ENCODE measurements at regions not wholly inside any gene's neighbourhood (a gene's known extent, or its start where the extent isn't known, plus 50 kb on each side); places are given as distances from the start of the nearest gene placed in this dataset.

DNA sequence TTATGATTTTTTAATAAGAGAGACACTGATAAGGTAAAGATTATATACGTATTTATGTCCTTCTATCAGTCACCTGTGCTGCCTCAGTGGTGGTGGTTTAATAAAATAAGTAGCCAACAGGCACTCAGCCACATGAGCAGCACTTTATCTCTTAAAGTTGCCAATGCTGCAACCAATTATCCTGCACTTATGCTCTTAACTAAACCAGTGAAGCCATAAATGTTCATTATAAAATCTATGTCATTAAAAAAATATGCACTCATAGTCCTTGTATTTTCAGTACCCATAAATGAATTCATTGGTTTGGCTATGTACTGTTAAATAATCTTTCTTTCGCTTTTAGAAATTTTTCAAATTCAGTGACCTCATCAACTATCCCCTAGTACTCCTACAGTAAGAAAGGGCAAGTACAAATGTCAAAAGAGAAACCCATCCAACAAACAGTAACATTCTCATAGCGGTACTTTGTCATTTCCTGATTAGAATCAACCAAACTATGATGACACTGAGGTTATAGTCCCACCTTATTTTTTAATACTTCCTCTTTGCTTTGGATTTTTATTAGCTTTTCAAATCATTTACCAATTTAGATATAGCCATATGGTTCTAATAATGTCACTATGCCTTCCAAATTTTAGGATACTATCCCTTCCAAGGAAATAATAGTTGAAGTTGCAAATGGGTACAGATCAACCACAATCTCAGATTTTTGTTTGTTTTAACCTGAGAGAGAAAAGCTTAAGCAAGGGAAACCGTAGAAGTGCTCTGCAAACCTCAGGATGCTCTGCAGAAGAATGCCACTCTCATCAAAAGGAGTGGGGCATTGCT lies 190.9 kb downstream of the KLF12 start:
- peaks cover 15% of the 10 kb centered on the region for H3K36me3 Mint-ChIP-seq
- H3K9me3 Mint-ChIP-seq = no peaks in the 10 kb centered on the region
- TF ChIP-seq, protein P1, sequence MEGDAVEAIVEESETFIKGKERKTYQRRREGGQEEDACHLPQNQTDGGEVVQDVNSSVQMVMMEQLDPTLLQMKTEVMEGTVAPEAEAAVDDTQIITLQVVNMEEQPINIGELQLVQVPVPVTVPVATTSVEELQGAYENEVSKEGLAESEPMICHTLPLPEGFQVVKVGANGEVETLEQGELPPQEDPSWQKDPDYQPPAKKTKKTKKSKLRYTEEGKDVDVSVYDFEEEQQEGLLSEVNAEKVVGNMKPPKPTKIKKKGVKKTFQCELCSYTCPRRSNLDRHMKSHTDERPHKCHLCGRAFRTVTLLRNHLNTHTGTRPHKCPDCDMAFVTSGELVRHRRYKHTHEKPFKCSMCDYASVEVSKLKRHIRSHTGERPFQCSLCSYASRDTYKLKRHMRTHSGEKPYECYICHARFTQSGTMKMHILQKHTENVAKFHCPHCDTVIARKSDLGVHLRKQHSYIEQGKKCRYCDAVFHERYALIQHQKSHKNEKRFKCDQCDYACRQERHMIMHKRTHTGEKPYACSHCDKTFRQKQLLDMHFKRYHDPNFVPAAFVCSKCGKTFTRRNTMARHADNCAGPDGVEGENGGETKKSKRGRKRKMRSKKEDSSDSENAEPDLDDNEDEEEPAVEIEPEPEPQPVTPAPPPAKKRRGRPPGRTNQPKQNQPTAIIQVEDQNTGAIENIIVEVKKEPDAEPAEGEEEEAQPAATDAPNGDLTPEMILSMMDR (IDR thresholded peaks at IDR 0.05; ENCODE audit: unreplicated experiment) = no peak
- no peak for DNase-seq (ENCODE audit: low spot score in 2 of 2, unreplicated experiment in 2 of 2)
- H3K27ac Mint-ChIP-seq = no peak overlapping the region
- H3K4me1 Mint-ChIP-seq = peaks cover 25% of the 10 kb centered on the region
- no peaks in the 10 kb centered on the region for H3K27me3 Mint-ChIP-seq (ENCODE audit: low read depth)
- no peak overlapping the region for H3K4me3 Mint-ChIP-seq

DNA sequence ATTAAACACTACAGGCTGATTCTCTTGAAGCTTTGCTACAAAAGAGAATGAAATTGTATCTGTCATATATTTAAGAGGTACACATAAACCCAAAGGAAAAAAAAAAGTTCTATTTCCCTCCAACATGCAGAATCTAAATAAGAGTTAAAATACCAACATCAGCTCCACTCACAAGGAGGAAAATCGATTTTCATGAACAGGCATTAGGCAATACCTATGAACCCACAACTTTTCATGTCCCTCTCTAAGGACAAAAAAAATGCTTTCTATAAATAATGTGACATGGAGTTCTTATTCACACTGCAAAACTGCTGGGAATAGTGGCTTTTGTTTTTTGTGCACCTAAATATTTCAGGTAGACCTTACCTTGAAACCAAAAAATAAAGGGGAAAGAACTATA lies 192.5 kb downstream of the KLF12 start:
- DNase-seq (ENCODE audit: low spot score in 2 of 2, unreplicated experiment in 2 of 2) = no peak
- TF ChIP-seq, protein P1 (IDR thresholded peaks at IDR 0.05; ENCODE audit: unreplicated experiment) = no peak
- Mint-ChIP-seq H3K4me1 (peaks cover 36% of the 10 kb centered on the region), H3K9me3 (no peaks in the 10 kb centered on the region), H3K4me3 (no peak overlapping the region), H3K27ac (no peak overlapping the region), H3K36me3 (peaks cover 15% of the 10 kb centered on the region), H3K27me3 (ENCODE audit: low read depth) (no peaks in the 10 kb centered on the region)

DNA sequence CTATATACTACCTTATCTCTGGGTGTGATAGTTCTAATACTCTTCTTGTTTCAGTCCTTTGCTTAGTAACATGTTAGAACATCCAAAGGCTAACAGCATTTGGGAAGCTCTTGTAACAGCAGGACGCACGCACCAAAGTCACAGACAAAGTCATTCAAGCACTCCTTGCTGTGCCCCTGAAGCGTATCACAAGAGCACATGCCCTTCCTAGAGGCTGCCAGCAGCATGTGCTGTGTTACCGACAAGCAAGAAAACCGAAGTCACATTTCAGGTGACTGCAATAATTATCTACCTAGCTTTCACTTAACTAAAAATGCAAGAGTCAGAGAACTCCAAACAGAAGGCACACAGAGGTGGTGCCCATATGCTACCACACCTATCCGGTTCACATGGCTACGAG lies 194.1 kb downstream of the KLF12 start:
- Mint-ChIP-seq H3K36me3 (peaks cover 20% of the 10 kb centered on the region), H3K4me1 (peaks cover 33% of the 10 kb centered on the region), H3K27ac (no peak overlapping the region), H3K4me3 (no peak overlapping the region), H3K9me3 (peaks cover 4% of the 10 kb centered on the region), H3K27me3 (ENCODE audit: low read depth) (no peaks in the 10 kb centered on the region)
- DNase-seq (ENCODE audit: low spot score in 2 of 2, unreplicated experiment in 2 of 2) = no peak
- TF ChIP-seq, protein P1 (IDR thresholded peaks at IDR 0.05; ENCODE audit: unreplicated experiment) = no peak

DNA sequence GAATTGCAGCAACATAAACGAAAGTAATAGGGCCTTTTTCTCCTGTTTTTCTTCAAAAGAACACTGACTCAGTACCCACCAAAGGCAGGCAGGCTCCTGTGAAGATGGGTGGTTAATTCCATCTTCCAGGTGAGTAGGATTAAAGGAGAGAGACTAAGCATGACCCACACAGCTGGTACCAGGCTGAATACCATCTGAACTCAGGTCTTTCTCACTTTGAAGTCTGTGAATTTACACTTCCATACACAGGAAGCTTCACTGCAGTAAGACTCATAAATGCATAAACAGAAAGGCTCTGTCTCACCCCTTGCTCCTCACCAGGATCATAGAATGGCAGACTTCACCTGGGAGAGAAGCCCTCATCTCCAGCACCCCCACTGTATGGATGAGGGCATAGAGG lies 194.6 kb downstream of the KLF12 start:
- TF ChIP-seq, protein P1 (IDR thresholded peaks at IDR 0.05; ENCODE audit: unreplicated experiment) = no peak
- no peak overlapping the region for H3K27ac Mint-ChIP-seq
- peaks cover 20% of the 10 kb centered on the region for H3K36me3 Mint-ChIP-seq
- peaks cover 35% of the 10 kb centered on the region for H3K4me1 Mint-ChIP-seq
- no peaks in the 10 kb centered on the region for H3K27me3 Mint-ChIP-seq (ENCODE audit: low read depth)
- no peak overlapping the region for H3K4me3 Mint-ChIP-seq
- DNase-seq (ENCODE audit: low spot score in 2 of 2, unreplicated experiment in 2 of 2) = no peak
- H3K9me3 Mint-ChIP-seq = peaks cover 4% of the 10 kb centered on the region

DNA sequence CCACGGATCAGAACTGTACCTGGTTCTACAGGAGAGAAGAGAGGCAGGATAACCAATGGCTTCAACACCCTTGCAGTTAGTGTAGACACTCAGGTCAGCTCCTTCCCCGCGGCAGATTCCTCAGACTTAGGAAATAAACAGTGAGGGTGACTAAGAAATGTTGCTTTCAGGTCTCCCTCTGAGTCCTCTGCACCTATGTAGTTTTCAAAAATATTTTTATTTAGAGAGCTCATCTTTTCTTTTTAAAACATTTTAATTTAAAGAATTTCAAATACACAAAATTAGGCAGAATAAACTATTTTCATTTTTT lies 195.2 kb downstream of the KLF12 start:
- Mint-ChIP-seq H3K27ac (no peak overlapping the region), H3K27me3 (ENCODE audit: low read depth) (no peaks in the 10 kb centered on the region), H3K9me3 (peaks cover 4% of the 10 kb centered on the region), H3K4me1 (peaks cover 38% of the 10 kb centered on the region), H3K36me3 (peaks cover 20% of the 10 kb centered on the region), H3K4me3 (no peak overlapping the region)
- TF ChIP-seq, protein P1 (IDR thresholded peaks at IDR 0.05; ENCODE audit: unreplicated experiment) = no peak
- DNase-seq (ENCODE audit: low spot score in 2 of 2, unreplicated experiment in 2 of 2) = no peak

All from mesothelial cell of epicardium (in vitro differentiated cells).